ENCODE measurements at regions not wholly inside any gene's neighbourhood (a gene's known extent, or its start where the extent isn't known, plus 50 kb on each side); places are given as distances from the start of the nearest gene placed in this dataset.
A peak's percentile ranks its signal among the peaks of the same experiment; 100 is the strongest.
"Not testable (repeated sequence)": the region's sequence is repeated elsewhere in the genome, so short reads cannot be mapped to it uniquely, and the experiment has no call there.

GRCh38 chr3:80897005-80897404 lies 864.4 kb downstream of the GBE1 start:
- not testable (repeated sequence) for DNase-seq

- no peak for DNase-seq
Observed at GRCh38 chr3:80890571-80890970, 870.9 kb downstream of the GBE1 start.

- no peak for DNase-seq
Observed at GRCh38 chr3:80889535-80889934, 871.9 kb downstream of the GBE1 start.

GRCh38 chr3:80870476-80871041 lies 890.9 kb downstream of the GBE1 start:
- no peak for DNase-seq

GRCh38 chr3:80855482-80855881 lies 906.0 kb downstream of the GBE1 start:
- DNase-seq: no peak

DNA sequence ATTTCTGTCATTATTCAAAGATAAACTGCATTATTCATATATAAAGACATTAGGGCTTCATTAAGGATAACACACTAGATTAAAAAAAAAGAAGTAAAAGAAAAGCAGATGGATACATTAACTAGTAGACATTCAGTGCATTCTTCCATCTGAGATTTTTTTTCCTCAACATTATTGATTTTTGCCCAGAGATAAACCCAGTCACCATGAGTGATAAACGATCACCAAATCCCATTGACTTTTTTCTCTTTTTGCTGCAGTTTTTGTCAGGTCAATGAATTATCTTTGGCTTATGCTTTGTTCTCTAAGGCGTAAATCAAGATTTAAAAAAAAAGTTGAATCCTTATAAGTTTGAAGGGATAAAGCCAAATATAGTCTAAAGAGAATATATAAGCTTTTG lies 925.0 kb downstream of the GBE1 start:
- no peak for DNase-seq

DNA sequence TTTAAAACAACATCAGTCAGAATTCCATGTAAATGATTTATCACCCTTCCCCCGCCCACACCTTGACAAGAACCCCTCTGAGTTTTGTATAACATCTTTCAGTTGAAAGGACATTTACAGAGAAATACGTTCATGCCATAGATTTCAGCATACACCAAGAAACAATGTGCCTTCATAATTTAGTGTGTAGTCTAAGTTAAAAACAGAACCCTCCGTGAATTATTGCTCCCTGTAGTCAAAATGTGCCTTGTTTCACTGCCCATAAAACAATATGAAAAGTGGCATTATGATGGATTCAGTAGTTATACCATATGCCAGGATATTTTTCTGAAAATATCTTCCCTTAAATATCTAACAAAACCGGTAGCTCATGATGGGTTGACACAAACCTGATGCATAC lies 953.9 kb downstream of the GBE1 start:
- DNase-seq: no peak

DNA sequence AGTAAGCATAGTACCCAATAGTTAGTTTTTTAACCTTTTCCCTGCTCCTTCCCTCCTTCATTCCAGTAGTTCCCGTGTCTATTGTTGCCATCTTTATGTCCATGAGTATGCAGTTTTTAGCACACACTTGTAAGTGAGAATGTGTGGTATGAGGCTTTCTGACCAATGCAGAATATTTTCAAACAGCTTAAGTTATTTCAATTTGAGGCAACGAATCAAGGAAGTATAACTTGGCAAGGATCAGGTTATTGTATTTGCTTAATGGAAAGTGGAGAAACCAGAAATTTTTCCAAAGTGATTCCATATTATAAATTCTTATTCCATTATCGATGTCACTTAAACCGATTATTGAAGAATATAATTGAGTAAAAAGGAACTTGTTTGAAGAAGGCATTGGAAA lies 954.8 kb downstream of the GBE1 start:
- DNase-seq: no peak

DNA sequence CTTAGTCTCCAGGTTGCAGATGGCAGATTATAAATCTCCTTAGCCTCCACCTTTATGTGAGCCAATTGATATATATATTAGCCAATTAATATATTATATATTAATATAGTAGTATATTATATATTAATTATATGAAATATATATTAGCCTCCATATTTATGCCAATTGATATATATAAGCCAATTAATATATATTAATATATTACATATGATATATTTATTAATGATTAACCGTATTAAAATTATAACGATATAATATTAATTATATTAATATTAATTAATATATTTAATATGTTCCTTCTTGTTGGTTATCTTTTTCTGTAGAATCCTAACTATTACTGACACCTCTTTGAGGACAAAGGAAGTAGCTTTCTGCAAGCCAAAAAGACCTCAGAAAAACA lies 972.5 kb downstream of the GBE1 start:
- DNase-seq: no peak

DNA sequence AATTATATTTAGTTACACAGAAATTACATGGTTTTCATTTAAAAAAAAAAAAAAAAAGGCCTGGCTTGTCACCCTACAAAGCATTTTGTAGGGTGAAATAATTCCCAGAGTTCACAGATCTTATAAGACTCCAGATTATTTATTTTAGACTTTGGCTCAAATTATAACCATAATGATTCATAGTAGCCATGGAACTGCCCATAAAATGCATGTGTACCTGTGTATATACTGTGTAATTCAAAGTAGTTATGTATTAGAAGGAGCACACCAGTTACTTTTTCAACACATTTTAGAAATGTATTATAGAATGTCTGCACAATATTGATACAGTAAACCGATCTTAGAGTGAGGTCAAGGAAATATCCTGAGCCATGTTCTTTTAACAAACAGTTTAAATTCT lies 975.6 kb downstream of the GBE1 start:
- no peak for DNase-seq

GRCh38 chr3:80785475-80785874 lies 976.0 kb downstream of the GBE1 start:
- no peak for DNase-seq

- DNase-seq: peak in 1 of 5 experiments; percentile 57
Observed at GRCh38 chr3:80771085-80771484, 990.4 kb downstream of the GBE1 start.

DNA sequence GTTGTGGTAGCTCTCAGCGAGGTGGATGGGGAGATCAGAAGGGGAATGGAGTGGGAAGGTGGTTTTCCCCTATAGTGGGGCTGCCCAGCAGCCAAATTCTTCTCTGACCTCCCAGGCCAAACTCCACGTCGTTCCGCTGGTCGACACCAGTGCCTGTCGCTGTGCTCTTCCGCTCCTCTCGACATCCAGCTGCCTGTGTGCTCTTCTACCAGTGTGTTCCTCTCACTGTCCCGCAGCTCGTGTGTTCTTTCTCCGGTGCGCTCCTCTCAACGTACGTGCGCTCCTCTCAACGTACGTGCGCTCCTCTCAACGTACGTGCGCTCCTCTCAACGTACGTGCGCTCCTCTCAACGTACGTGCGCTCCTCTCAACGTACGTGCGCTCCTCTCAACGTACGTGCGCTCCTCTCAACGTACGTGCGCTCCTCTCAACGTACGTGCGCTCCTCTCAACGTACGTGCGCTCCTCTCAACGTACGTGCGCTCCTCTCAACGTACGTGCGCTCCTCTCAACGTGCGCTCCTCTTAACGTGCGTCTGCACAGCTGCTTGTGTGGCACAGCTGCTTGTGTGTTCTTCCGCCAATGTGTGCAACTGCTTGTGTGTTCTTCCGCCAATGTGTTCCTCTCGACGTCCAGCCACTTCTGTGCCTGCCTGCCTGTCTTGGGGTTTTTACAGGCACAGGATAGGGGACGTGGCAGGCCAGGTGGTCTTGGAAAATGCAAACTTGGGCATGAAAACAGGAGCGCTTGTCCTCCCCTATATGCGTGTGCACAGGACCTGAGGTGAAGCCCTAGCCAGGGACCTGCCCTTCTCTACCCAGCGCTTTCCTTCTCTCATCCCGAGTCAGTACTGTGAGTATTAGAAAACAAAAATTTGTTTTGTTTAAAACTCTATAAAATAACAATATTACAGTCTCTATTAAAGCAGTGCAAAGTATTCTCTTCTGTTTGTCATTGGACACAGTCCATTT lies 991.1 kb downstream of the GBE1 start:
- DNase-seq: peak in 1 of 5 experiments; percentile 62

DNA sequence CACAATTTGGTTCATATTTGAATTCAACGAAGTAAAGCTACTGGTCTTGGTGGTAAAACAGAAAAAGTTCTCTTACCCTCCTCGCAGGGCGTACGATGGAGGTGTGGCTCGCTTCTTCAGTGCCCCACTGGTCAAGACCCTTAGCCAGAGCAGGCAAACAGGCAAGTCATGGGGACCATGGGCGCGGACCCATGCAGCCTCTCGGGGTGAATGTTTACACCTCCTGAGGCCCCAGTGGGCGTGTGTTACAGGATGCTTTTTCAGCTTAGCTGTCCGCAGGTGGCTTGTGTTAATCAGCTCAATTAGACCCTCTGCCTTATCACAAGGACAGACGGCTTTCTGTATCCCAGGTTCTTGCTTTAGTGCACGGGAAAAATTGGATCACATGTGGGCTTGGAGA lies 991.8 kb downstream of the GBE1 start:
- DNase-seq: no peak

- DNase-seq: no peak
Observed at GRCh38 chr3:80767604-80768003, 993.8 kb downstream of the GBE1 start.

DNA sequence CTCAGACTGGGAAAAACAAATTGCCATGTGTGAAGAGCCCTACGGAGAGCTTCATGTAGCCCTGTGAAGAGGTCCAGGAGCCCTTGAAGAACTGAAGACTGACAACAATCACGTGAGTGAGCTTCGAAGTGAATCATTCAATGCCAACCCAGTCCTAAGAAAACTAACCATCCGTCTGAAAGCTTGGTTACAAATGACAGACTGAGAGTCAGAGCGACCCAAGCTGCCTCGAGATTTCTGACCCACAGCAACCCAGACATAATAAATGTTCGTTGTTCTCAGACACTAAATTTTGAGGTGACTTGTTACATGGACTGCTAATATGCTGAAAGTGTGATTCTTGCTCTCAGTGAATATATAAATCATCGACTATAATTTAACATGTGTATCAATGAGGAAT lies 987.2 kb upstream of the ROBO1 start:
- no peak for DNase-seq

GRCh38 chr3:80753021-80753420 lies 985.2 kb upstream of the ROBO1 start:
- no peak for DNase-seq

DNA sequence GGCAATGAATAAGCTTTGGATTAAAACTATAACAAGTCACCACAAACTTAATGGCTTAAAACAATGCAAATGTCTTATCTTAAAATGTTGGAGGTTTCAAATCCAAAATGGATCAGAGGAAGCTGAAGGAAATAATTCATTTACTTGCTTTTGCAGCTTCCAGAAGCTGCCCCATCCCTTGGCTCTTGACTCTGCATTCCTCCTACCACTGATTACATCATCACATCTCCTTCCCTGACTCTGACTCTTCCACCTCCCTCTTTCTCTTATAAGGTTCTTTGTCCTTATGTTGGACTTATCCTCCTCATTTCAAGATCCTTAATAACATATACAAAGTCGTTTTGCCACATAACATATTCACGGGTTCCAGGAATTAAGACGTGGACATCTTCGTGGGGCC lies 982.8 kb upstream of the ROBO1 start:
- DNase-seq: no peak

DNA sequence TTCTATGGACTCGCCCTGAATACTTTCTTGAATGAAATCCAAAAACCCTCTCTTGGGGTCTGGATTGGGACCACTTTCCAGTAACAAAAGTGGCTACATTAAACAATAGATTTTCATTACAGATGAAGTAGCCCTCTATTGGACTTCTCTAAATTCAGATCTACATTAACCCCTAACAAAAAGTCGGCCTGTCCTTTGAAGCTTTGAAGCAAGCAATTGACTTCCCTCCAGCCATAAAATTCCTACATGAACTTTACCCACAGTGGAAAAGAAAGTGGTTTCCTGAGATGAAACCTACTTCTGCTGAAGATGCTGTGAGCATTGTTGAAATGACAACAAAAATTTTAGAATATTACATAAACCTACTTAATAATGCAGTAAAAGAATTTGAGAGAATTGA lies 967.1 kb upstream of the ROBO1 start:
- DNase-seq: no peak

GRCh38 chr3:80734483-80734882 lies 966.7 kb upstream of the ROBO1 start:
- no peak for DNase-seq

DNA sequence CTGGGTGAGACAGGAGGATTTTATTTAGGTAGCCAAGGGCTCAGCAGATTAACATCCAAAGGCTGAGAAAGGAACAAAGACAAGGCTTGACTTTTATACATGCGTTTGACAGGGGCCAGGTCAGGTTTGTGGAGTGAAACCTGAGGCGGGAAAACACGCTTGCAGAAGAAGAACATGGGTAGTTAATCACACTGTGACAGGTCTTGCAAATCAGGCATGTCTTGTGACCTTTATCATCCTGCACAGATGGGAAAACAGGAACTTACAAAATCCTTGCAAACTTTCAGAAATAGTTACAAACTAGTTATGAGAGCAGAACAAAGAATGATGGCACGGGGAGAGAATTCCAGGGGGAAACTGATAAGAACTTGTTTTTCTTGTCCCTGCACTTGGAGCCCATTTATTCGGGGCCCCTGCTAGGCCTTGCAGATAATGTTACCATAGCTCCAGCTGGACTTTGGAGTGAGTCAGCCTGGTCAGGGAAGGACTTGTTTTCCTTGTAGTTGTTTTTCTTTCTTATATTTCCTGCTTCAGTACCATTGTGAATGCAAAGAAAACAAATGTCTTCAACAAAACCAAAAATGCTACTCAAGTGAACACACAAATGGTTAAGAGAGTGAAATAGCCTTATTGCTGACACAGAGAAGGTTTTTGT lies 965.9 kb upstream of the ROBO1 start:
- no peak for DNase-seq

DNA sequence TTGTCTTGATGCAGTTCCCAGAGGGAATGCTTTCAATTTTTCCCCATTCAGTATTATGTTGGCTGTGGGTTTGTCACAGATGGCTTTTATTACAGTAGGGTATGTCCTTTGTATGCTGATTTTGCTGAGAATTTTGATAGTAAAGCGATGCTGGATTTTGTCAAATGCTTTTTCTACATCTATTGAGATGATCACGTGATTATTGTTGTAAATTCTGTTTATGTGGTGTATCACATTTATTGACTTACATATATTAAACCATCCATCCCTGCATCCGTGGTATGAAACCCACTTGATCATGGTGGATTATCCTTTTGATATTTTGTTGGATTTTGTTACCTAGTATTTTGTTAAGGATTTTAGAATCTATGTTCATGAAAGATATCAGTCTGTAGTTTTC lies 959.8 kb upstream of the ROBO1 start:
- not testable (repeated sequence) for DNase-seq

GRCh38 chr3:80709597-80710322 lies 942.0 kb upstream of the ROBO1 start:
- not testable (repeated sequence) for DNase-seq
